HEK293 (cell line): ENCODE measurements at regions not wholly inside any gene's neighbourhood (a gene's known extent, or its start where the extent isn't known, plus 50 kb on each side); places are given as distances from the start of the nearest gene placed in this dataset.

Experiments
- CTCF ChIA-PET: fragments of 350-600 bp; formaldehyde crosslinking; extraction: SDS; loops from one replicate; lab custom pipeline; 2021; ENCODE audit warnings: antibody characterized with exemption; lab: Yijun Ruan, JAX
- POLR2A ChIA-PET: fragments of 300-600 bp; formaldehyde crosslinking; extraction: SDS; loops from one replicate; lab custom pipeline; 2020; ENCODE audit warnings: antibody characterized with exemption, inconsistent platforms; lab: Yijun Ruan, JAX
- H3K27ac ChIP-seq: fragments of 200-500 bp; sonication (Bioruptor generic); 2 replicates; pipeline ENCODE4 v1.5.1; 2014; ENCODE audit warnings: low read depth, low read length, control low read depth, inconsistent platforms; ENCODE audit errors: extremely low read depth
- H3K36me3 ChIP-seq, 2 experiments: fragments of 200-500 bp in 1 of 2; sonication (Bioruptor generic) in 1 of 2; 1 replicate in 1 of 2; 2 replicates in 1 of 2; pipeline ENCODE4 v1.5.1; 2014 to 2017; ENCODE audit warnings: inconsistent platforms in 2 of 2, low read length in 2 of 2; ENCODE audit not compliant: control insufficient read depth in 2 of 2, insufficient read depth in 1 of 2
- H3K4me1 ChIP-seq: fragments of 200-500 bp; sonication (Bioruptor generic); 2 replicates; pipeline ENCODE4 v1.5.1; 2014; ENCODE audit warnings: mild to moderate bottlenecking, low read length, inconsistent platforms; ENCODE audit not compliant: control insufficient read depth, insufficient read depth
- H3K4me3 ChIP-seq: 2 replicates; pipeline ENCODE4 v1.5.1; 2011; ENCODE audit warnings: low read depth, mild to moderate bottlenecking, control low read depth, low read length, moderate library complexity
- H3K9me3 ChIP-seq: fragments of 200-500 bp; sonication (Bioruptor generic); 2 replicates; pipeline ENCODE4 v1.5.1; 2014; ENCODE audit warnings: low read depth, low read length, inconsistent platforms; ENCODE audit not compliant: control insufficient read depth, insufficient read depth
- BCL11A ChIP-seq: fragments of 450-650 bp; formaldehyde crosslinking; IDR thresholded peaks from 2 replicates; pipeline ENCODE4 v1.5.1; 2016; ENCODE audit warnings: low read depth, missing biosample characterization, missing genetic modification characterization
- GLI2 ChIP-seq: fragments of 450-650 bp; formaldehyde crosslinking; IDR thresholded peaks from 2 replicates; pipeline ENCODE4; 2017; ENCODE audit warnings: missing biosample characterization, missing genetic modification characterization, low read depth, borderline replicate concordance
- MYNN ChIP-seq: fragments of 450-650 bp; formaldehyde crosslinking; IDR thresholded peaks from 2 replicates; pipeline ENCODE4 v1.5.1; 2016; ENCODE audit warnings: missing biosample characterization, missing genetic modification characterization, borderline replicate concordance
- YY2 ChIP-seq: fragments of 450-650 bp; formaldehyde crosslinking; IDR thresholded peaks from 2 replicates; pipeline ENCODE4 v1.5.1; 2016; ENCODE audit warnings: missing biosample characterization, missing genetic modification characterization
- ZEB2 ChIP-seq: fragments of 450-650 bp; formaldehyde crosslinking; IDR thresholded peaks from 2 replicates; pipeline ENCODE4 v1.5.1; 2016; ENCODE audit warnings: missing biosample characterization, missing genetic modification characterization
- ZIC2 ChIP-seq: fragments of 450-650 bp; formaldehyde crosslinking; IDR thresholded peaks from 2 replicates; pipeline ENCODE4 v1.5.1; 2016; ENCODE audit warnings: missing biosample characterization, missing genetic modification characterization
- ZNF121 ChIP-seq: fragments of 450-650 bp; formaldehyde crosslinking; IDR thresholded peaks from 2 replicates; pipeline ENCODE4 v1.5.1; 2016; ENCODE audit warnings: missing biosample characterization, missing genetic modification characterization
- ZNF133 ChIP-seq: fragments of 450-650 bp; formaldehyde crosslinking; IDR thresholded peaks from 2 replicates; pipeline ENCODE4 v1.5.1; 2016; ENCODE audit warnings: missing biosample characterization, missing genetic modification characterization
- ZNF211 ChIP-seq: fragments of 450-650 bp; formaldehyde crosslinking; IDR thresholded peaks from 2 replicates; pipeline ENCODE4 v1.5.1; 2016; ENCODE audit warnings: low read depth, missing biosample characterization, missing genetic modification characterization
- ZNF311 ChIP-seq: fragments of 450-650 bp; formaldehyde crosslinking; IDR thresholded peaks from 2 replicates; pipeline ENCODE4 v1.5.1; 2017; ENCODE audit warnings: missing biosample characterization, missing genetic modification characterization, borderline replicate concordance
- ZNF658 ChIP-seq: fragments of 450-650 bp; formaldehyde crosslinking; IDR thresholded peaks from 2 replicates; pipeline ENCODE4; 2016; ENCODE audit warnings: missing biosample characterization, missing genetic modification characterization
- ZNF664 ChIP-seq: fragments of 450-650 bp; formaldehyde crosslinking; IDR thresholded peaks from 2 replicates; pipeline ENCODE4 v1.5.1; 2016; ENCODE audit warnings: missing biosample characterization, missing genetic modification characterization
- ZNF785 ChIP-seq: fragments of 450-650 bp; formaldehyde crosslinking; IDR thresholded peaks from 2 replicates; pipeline ENCODE4 v1.5.1; 2016; ENCODE audit warnings: missing biosample characterization, missing genetic modification characterization
- ZNF830 ChIP-seq: fragments of 450-650 bp; IDR thresholded peaks from 2 replicates; pipeline ENCODE4 v1.5.0; 2018; ENCODE audit warnings: missing biosample characterization, missing genetic modification characterization, low read depth, mild to moderate bottlenecking, moderate library complexity
- ZSCAN23 ChIP-seq: fragments of 450-650 bp; formaldehyde crosslinking; IDR thresholded peaks from 2 replicates; pipeline ENCODE4 v1.5.1; 2016; ENCODE audit warnings: missing biosample characterization, missing genetic modification characterization
- TF ChIP-seq, protein P1 (sequence below): fragments of 450-650 bp; formaldehyde crosslinking; IDR thresholded peaks from 2 replicates; pipeline ENCODE4 v1.5.1; 2016; ENCODE audit warnings: missing biosample characterization, missing genetic modification characterization
- TF ChIP-seq, protein P2 (sequence below): fragments of 450-650 bp; formaldehyde crosslinking; IDR thresholded peaks from 2 replicates; pipeline ENCODE4 v1.5.1; 2016; ENCODE audit warnings: missing biosample characterization, missing genetic modification characterization
- TF ChIP-seq, protein P3 (sequence below): fragments of 450-650 bp; formaldehyde crosslinking; IDR thresholded peaks from 2 replicates; pipeline ENCODE4 v1.5.1; 2017; ENCODE audit warnings: missing biosample characterization, missing genetic modification characterization
- TF ChIP-seq, protein P4 (sequence below): fragments of 450-650 bp; formaldehyde crosslinking; IDR thresholded peaks from 2 replicates; pipeline ENCODE4 v1.5.1; 2016; ENCODE audit warnings: missing biosample characterization, missing genetic modification characterization
- TF ChIP-seq, protein P5 (sequence below): fragments of 450-650 bp; formaldehyde crosslinking; IDR thresholded peaks from 2 replicates; pipeline ENCODE4 v1.5.1; 2016; ENCODE audit warnings: missing biosample characterization, missing genetic modification characterization

DNA sequence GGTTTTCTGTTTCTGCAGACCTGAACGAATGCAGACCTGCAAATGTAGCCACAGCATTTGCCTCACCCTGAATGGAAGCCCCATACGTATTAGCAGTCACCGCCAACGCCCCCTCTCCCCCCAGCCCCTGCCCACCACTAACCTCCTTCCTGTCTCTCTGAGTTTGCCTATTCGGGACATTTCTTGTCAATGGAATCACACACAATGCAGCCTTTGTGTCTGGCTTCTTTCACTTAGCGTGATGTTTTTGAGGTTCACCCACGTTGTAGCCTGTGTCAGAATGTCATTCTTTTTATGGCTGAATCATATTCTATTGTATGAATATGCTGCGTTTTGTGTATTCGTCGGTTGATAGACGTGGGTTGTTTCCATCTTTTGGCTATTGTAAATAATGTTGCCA is 178.6 kb downstream of the AACS start:
- no peak overlapping the region for H3K4me3 ChIP-seq
- H3K4me1 ChIP-seq: no peaks in the 10 kb centered on the region
- no peaks in the 10 kb centered on the region for H3K36me3 ChIP-seq
- no peak overlapping the region for H3K27ac ChIP-seq
- no peaks in the 10 kb centered on the region for H3K9me3 ChIP-seq
- POLR2A ChIA-PET: no interaction called here
- no peak for TF ChIP-seq ZNF830 (tag by site-specific recombination)
- TF ChIP-seq GLI2 (tag by site-specific recombination): no peak
- TF ChIP-seq, protein P1, sequence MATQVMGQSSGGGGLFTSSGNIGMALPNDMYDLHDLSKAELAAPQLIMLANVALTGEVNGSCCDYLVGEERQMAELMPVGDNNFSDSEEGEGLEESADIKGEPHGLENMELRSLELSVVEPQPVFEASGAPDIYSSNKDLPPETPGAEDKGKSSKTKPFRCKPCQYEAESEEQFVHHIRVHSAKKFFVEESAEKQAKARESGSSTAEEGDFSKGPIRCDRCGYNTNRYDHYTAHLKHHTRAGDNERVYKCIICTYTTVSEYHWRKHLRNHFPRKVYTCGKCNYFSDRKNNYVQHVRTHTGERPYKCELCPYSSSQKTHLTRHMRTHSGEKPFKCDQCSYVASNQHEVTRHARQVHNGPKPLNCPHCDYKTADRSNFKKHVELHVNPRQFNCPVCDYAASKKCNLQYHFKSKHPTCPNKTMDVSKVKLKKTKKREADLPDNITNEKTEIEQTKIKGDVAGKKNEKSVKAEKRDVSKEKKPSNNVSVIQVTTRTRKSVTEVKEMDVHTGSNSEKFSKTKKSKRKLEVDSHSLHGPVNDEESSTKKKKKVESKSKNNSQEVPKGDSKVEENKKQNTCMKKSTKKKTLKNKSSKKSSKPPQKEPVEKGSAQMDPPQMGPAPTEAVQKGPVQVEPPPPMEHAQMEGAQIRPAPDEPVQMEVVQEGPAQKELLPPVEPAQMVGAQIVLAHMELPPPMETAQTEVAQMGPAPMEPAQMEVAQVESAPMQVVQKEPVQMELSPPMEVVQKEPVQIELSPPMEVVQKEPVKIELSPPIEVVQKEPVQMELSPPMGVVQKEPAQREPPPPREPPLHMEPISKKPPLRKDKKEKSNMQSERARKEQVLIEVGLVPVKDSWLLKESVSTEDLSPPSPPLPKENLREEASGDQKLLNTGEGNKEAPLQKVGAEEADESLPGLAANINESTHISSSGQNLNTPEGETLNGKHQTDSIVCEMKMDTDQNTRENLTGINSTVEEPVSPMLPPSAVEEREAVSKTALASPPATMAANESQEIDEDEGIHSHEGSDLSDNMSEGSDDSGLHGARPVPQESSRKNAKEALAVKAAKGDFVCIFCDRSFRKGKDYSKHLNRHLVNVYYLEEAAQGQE (tag by site-specific recombination): no peak
- TF ChIP-seq, protein P2, sequence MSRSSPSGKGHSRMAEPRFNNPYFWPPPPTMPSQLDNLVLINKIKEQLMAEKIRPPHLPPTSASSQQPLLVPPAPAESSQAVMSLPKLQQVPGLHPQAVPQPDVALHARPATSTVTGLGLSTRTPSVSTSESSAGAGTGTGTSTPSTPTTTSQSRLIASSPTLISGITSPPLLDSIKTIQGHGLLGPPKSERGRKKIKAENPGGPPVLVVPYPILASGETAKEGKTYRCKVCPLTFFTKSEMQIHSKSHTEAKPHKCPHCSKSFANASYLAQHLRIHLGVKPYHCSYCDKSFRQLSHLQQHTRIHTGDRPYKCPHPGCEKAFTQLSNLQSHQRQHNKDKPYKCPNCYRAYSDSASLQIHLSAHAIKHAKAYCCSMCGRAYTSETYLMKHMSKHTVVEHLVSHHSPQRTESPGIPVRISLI (tag by site-specific recombination): no peak
- TF ChIP-seq ZNF658 (tag by site-specific recombination): no peak
- TF ChIP-seq MYNN (tag by site-specific recombination): no peak
- no peak for TF ChIP-seq BCL11A (tag by site-specific recombination)
- CTCF ChIA-PET: interaction anchor here (0.8 kb wide), 1 partner anchor 60 kb away, joined by 6 read pairs; no protein-coding TSS in a partner anchor

DNA sequence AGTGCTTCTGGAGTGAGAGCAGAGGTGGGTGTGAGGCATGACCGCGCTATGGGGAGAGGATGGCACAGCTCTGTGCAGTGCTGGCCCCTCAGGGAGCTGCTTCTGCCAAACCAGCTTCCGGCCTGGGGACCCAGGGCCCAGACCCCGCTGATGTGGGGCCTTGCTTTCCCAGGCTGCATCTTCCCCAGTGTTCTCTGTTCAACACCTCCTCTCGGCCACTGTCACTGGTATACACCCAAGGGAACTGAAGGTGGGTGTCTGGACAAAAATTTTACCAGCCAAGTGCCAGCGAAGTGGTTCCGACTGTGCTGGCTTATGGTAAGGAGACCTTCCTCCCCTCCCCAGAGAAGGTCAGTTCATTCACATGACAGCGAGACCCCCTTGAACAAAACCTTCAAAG is 179.1 kb downstream of the AACS start:
- H3K27ac ChIP-seq: no peak overlapping the region
- TF ChIP-seq ZNF785 (no peak), ZSCAN23 (tag by site-specific recombination) (no peak)
- TF ChIP-seq, protein P3, sequence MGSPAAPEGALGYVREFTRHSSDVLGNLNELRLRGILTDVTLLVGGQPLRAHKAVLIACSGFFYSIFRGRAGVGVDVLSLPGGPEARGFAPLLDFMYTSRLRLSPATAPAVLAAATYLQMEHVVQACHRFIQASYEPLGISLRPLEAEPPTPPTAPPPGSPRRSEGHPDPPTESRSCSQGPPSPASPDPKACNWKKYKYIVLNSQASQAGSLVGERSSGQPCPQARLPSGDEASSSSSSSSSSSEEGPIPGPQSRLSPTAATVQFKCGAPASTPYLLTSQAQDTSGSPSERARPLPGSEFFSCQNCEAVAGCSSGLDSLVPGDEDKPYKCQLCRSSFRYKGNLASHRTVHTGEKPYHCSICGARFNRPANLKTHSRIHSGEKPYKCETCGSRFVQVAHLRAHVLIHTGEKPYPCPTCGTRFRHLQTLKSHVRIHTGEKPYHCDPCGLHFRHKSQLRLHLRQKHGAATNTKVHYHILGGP (tag by site-specific recombination): no peak
- no peaks in the 10 kb centered on the region for H3K36me3 ChIP-seq
- ChIA-PET CTCF (interaction anchor here (0.8 kb wide), 1 partner anchor 61 kb away, joined by 6 read pairs; no protein-coding TSS in a partner anchor), POLR2A (no interaction called here)
- no peaks in the 10 kb centered on the region for H3K9me3 ChIP-seq
- H3K4me1 ChIP-seq: no peaks in the 10 kb centered on the region
- H3K4me3 ChIP-seq: no peak overlapping the region

DNA sequence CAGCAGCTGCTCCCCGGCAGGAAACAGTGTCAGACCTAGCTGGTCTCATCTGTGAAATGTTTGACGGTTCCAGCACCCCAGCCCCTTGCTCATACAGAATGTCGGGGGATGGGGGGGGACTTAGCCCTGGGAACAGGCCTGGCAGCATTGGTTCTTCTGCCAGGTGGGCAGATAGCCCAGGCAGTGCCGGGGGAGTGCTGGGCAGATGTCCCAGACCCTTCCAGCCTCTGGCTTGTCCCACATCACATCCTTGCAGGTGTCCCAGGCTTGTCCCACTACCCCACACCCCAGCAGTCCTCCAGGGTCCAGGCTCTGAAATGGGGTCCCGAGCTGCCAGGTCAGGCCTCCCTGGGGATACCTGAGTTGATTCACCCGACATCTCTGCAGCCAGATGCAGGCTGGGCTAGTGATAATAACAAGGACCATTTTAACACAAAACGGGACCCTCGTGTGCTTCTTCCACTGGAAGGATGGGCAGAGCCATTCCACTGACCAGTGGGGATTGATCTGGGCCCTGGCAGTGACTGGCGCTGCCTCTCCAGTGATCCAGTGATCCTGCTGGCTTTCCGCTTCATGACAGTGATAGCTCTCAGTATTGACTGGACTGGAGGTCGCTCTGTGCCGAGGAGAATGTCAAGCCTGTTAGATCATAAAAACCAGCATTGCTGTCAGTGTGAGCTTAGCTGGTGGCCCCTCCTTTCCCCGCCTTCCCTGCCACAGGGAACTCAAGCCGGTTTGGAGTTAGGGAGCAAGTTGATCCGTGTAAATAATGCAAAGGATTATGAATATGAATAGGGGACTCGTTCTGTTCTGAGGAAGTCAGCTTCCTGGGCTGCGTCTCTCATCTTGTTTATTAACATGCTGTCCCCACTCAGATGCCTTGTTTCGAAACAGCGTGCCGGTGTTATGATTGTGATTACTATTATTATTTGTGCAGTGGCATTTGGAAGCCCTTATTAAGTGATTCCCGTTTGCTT is 180.6 kb downstream of the AACS start:
- Histone ChIP-seq H3K4me1 (no peaks in the 10 kb centered on the region), H3K36me3 (no peaks in the 10 kb centered on the region), H3K4me3 (no peak overlapping the region), H3K27ac (no peak overlapping the region), H3K9me3 (no peaks in the 10 kb centered on the region)
- ChIA-PET POLR2A (no interaction called here), CTCF (interaction anchor here (1.6 kb wide), 1 partner anchor 9 kb away, joined by 7 read pairs; no protein-coding TSS in a partner anchor)
- TF ChIP-seq YY2 (tag by site-specific recombination) (no peak), ZNF311 (tag by site-specific recombination) (no peak), ZNF133 (tag by site-specific recombination) (no peak), ZNF664 (tag by site-specific recombination) (no peak), ZIC2 (no peak), ZEB2 (tag by site-specific recombination) (no peak), ZNF121 (tag by site-specific recombination) (no peak), ZNF211 (tag by site-specific recombination) (no peak)
- TF ChIP-seq, protein P4, sequence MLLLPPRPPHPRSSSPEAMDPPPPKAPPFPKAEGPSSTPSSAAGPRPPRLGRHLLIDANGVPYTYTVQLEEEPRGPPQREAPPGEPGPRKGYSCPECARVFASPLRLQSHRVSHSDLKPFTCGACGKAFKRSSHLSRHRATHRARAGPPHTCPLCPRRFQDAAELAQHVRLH: no peak
- TF ChIP-seq, protein P5, sequence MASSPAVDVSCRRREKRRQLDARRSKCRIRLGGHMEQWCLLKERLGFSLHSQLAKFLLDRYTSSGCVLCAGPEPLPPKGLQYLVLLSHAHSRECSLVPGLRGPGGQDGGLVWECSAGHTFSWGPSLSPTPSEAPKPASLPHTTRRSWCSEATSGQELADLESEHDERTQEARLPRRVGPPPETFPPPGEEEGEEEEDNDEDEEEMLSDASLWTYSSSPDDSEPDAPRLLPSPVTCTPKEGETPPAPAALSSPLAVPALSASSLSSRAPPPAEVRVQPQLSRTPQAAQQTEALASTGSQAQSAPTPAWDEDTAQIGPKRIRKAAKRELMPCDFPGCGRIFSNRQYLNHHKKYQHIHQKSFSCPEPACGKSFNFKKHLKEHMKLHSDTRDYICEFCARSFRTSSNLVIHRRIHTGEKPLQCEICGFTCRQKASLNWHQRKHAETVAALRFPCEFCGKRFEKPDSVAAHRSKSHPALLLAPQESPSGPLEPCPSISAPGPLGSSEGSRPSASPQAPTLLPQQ (tag by site-specific recombination): no peak
